ENCODE measurements at regions not wholly inside any gene's neighbourhood (a gene's known extent, or its start where the extent isn't known, plus 50 kb on each side); places are given as distances from the start of the nearest gene placed in this dataset.
"Not testable (repeated sequence)": the region's sequence is repeated elsewhere in the genome, so short reads cannot be mapped to it uniquely, and the experiment has no call there.

GRCh38 chr4:86413426-86413825 lies 53.6 kb upstream of the MAPK10 start:
- in situ Hi-C loops (cut with MboI; ENCODE audit: low sequenced_read_pairs, unreplicated experiment); DNase-seq (ENCODE audit: low spot score): not testable (repeated sequence)

- DNase-seq (ENCODE audit: low spot score), result no peak
- TF ChIP-seq CTCF (IDR thresholded peaks at IDR 0.05; ENCODE audit: borderline replicate concordance, control extremely low read depth, extremely low read depth, insufficient read depth, missing control alignments), result no peak
- in situ Hi-C loops (cut with MboI; ENCODE audit: low sequenced_read_pairs, unreplicated experiment), result no loop called here
Measured at GRCh38 chr4:86414686-86415085, 54.8 kb upstream of the MAPK10 start.

- in situ Hi-C loops (cut with MboI; ENCODE audit: low sequenced_read_pairs, unreplicated experiment), result no loop called here
Measured at GRCh38 chr4:86416081-86416480, 56.2 kb upstream of the MAPK10 start.

GRCh38 chr4:86421461-86421860 lies 61.6 kb upstream of the MAPK10 start:
- in situ Hi-C loops (cut with MboI; ENCODE audit: low sequenced_read_pairs, unreplicated experiment), result no loop called here
- TF ChIP-seq CTCF (IDR thresholded peaks at IDR 0.05; ENCODE audit: borderline replicate concordance, control extremely low read depth, extremely low read depth, insufficient read depth, missing control alignments), result no peak

More at GRCh38 chr4:86416081-86416480, 56.2 kb upstream of the MAPK10 start:
- no peak for TF ChIP-seq CTCF (IDR thresholded peaks at IDR 0.05; ENCODE audit: borderline replicate concordance, control extremely low read depth, extremely low read depth, insufficient read depth, missing control alignments)
- no peak for DNase-seq (ENCODE audit: low spot score)

GRCh38 chr4:86431543-86432116 lies 71.8 kb upstream of the MAPK10 start:
- no peak for TF ChIP-seq CTCF (IDR thresholded peaks at IDR 0.05; ENCODE audit: borderline replicate concordance, control extremely low read depth, extremely low read depth, insufficient read depth, missing control alignments)
- in situ Hi-C loops (cut with MboI; ENCODE audit: low sequenced_read_pairs, unreplicated experiment), result no loop called here
- no peak for DNase-seq (ENCODE audit: low spot score)

More at GRCh38 chr4:86421461-86421860, 61.6 kb upstream of the MAPK10 start:
- no peak for DNase-seq (ENCODE audit: low spot score)

- no peak for DNase-seq (ENCODE audit: low spot score)
- TF ChIP-seq CTCF (IDR thresholded peaks at IDR 0.05; ENCODE audit: borderline replicate concordance, control extremely low read depth, extremely low read depth, insufficient read depth, missing control alignments), result no peak
- in situ Hi-C loops (cut with MboI; ENCODE audit: low sequenced_read_pairs, unreplicated experiment), result no loop called here
Measured at GRCh38 chr4:86432559-86433134, 72.8 kb upstream of the MAPK10 start.

- DNase-seq (ENCODE audit: low spot score), result no peak
- in situ Hi-C loops (cut with MboI; ENCODE audit: low sequenced_read_pairs, unreplicated experiment), result no loop called here
- TF ChIP-seq CTCF (IDR thresholded peaks at IDR 0.05; ENCODE audit: borderline replicate concordance, control extremely low read depth, extremely low read depth, insufficient read depth, missing control alignments), result no peak
Measured at GRCh38 chr4:86439293-86439692, 79.4 kb upstream of the MAPK10 start.
